ENCODE measurements at regions not wholly inside any gene's neighbourhood (a gene's known extent, or its start where the extent isn't known, plus 50 kb on each side); places are given as distances from the start of the nearest gene placed in this dataset.

- H3K4me3 ChIP-seq = no peak overlapping the region
- H3K4me1 ChIP-seq = peaks cover 0 to 23% (median 0%) of the 10 kb centered on the region in 12 donors
- no peaks in the 10 kb centered on the region for H3K9me3 ChIP-seq
- peak overlapping the region in 4 of 12 donors; percentile 31 to 55 (median 35) for H3K27ac ChIP-seq
- TF ChIP-seq POLR2A (IDR thresholded peaks at IDR 0.05) = no peak
- TF ChIP-seq CTCF (IDR thresholded peaks at IDR 0.05) = no peak
- WGBS, 4 donors = 13 to 33% (median 18%) methylated on average over 2 of the region's 2 CpGs
- intact Hi-C loops (cut with DNase I) = loop anchor here in 8 of 10 donors (10.0 kb wide), 5 partner anchors 125 to 375 kb away; no protein-coding TSS in a partner anchor
- ATAC-seq = peak in 2 of 4 donors; percentile 53 to 70
- DNase-seq = no peak
- H3K27me3 ChIP-seq = no peaks in the 10 kb centered on the region
- no peaks in the 10 kb centered on the region for H3K36me3 ChIP-seq
These were observed 76.2 kb downstream of the PLCE1 start for GRCh38 chr10:94069884-94070283.

DNA sequence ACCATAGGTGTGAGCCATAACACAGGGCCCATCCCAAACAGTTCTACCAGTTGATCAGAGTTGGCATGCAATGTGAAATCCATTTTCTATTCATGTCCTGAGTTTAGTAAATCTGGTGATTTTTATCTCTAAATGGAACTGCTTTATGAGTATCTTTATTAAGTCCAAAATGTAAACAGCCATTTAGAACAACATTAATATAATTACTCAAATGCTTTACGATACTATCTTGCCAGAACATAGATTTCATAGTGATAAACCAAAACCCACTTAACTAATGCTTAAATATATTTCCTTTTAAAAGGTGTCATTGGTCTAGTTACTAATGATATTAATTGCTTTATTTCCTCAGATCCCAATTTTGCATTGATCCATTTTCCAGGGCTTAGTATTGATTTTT is 80.7 kb downstream of the PLCE1 start:
- Histone ChIP-seq H3K9me3 (no peaks in the 10 kb centered on the region), H3K27me3 (no peaks in the 10 kb centered on the region), H3K36me3 (no peaks in the 10 kb centered on the region), H3K4me1 (peaks cover 0 to 39% (median 19%) of the 10 kb centered on the region in 12 donors), H3K27ac (no peak overlapping the region), H3K4me3 (no peak overlapping the region)
- no peak for TF ChIP-seq POLR2A (IDR thresholded peaks at IDR 0.05)
- TF ChIP-seq CTCF (IDR thresholded peaks at IDR 0.05) = no peak
- intact Hi-C loops (cut with DNase I) = loop anchor here in 8 of 10 donors (2.0 to 10.0 kb wide), 6 partner anchors 130 to 370 kb away; no protein-coding TSS in a partner anchor
- ATAC-seq = no peak
- no peak for DNase-seq
- WGBS, 4 donors = 88 to 95% (median 92%) methylated on average over 1 of the region's 1 CpG

- peak overlapping the region in 5 of 12 donors; percentile 26 to 65 (median 45) for H3K27ac ChIP-seq
- TF ChIP-seq POLR2A (IDR thresholded peaks at IDR 0.05) = no peak
- TF ChIP-seq CTCF (IDR thresholded peaks at IDR 0.05) = no peak
- intact Hi-C loops (cut with DNase I) = loop anchor here in 9 of 10 donors (2.0 to 10.0 kb wide), 9 partner anchors 131 to 369 kb away; no protein-coding TSS in a partner anchor
- ATAC-seq (peak in 2 of 4 donors; percentile 35 to 53), DNase-seq (no peak)
- H3K4me1 ChIP-seq = peaks cover 0 to 29% (median 19%) of the 10 kb centered on the region in 12 donors
- 32 to 43% (median 36%) methylated on average over 2 of the region's 2 CpGs for whole genome bisulfite sequencing, 4 donors
- H3K36me3 ChIP-seq = no peaks in the 10 kb centered on the region
- no peaks in the 10 kb centered on the region for H3K27me3 ChIP-seq
- H3K9me3 ChIP-seq = no peaks in the 10 kb centered on the region
- H3K4me3 ChIP-seq = no peak overlapping the region
These were observed 81.8 kb downstream of the PLCE1 start for GRCh38 chr10:94075506-94075905.

GRCh38 chr10:94076325-94076841 is 82.7 kb downstream of the PLCE1 start:
- ATAC-seq = peak; percentile 33 to 86 (median 82)
- Histone ChIP-seq H3K4me1 (peaks cover 0 to 26% (median 19%) of the 10 kb centered on the region in 12 donors), H3K27me3 (no peaks in the 10 kb centered on the region), H3K9me3 (peaks cover 0 to 7% (median 0%) of the 10 kb centered on the region in 12 donors), H3K36me3 (no peaks in the 10 kb centered on the region), H3K4me3 (no peak overlapping the region), H3K27ac (peak overlapping the region in 6 of 12 donors; percentile 9 to 65 (median 36))
- TF ChIP-seq CTCF (IDR thresholded peaks at IDR 0.05) (peak; percentile 26 to 64 (median 48)), POLR2A (IDR thresholded peaks at IDR 0.05) (no peak)
- no peak for DNase-seq
- WGBS, 4 donors = 22 to 42% (median 28%) methylated on average over 2 of the region's 2 CpGs
- intact Hi-C loops (cut with DNase I) = loop anchor here in 8 of 10 donors (2.0 to 10.0 kb wide), 9 partner anchors 132 to 368 kb away; no protein-coding TSS in a partner anchor

All from heart left ventricle (tissue), 16 donors.